GM19023 (cell line): ENCODE measurements at regions not wholly inside any gene's neighbourhood (a gene's known extent, or its start where the extent isn't known, plus 50 kb on each side); places are given as distances from the start of the nearest gene placed in this dataset.

Experiments used
- ATAC-seq: cut with Tn5 transposase; IDR thresholded peaks from one replicate; pipeline ENCODE4 v1.9.1; 2021; ENCODE audit warnings: mild to moderate bottlenecking, moderate library complexity; ENCODE audit not compliant: unreplicated experiment

DNA sequence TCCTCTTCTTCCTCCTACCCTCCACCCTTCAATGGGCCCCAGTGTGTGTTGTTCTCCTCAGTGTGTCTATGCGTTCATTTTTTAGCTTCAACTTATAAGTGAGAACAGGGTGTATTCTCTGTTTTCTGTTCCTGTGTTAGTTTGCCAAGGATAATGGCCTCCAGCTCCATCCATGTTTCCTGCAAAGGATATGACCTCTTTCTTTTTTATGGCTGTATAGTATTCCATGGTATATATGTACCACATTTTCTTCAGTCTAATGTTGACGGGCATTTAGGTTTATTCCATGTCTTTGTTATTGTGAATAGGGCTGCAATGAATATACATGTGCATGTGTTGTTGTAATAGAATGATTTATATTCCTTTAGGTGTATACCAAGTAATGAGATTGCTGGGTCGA is 634.9 kb upstream of the SEMA6A start:
- ATAC-seq, result no peak

DNA sequence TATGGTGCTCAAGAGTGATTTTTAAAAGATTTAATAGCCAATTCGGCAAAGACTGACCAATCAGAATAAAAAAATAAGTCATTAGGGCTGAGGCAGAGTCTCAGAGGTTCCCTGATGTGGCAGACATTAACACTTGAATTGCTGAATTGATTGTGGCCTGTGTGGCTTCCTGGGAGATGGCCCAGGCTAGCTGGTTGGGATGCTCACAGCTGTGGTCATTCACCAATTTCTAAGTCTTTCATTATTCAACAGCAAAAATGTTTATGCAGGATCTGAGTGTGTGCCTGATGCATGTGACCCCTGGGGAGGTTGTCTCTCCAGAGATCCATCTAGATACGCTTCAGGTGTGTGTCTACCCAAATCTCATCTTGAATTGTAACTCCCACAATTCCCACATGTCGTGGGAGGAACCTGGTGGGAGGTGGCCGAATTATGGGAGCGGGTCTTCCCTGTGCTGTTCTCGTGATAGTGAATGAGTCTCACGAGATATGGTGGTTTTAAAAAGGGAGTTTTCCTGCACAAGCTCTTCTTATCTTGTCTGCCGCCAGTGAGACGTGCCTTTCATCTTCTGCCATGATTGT is 632.6 kb upstream of the SEMA6A start:
- ATAC-seq, result no peak

DNA sequence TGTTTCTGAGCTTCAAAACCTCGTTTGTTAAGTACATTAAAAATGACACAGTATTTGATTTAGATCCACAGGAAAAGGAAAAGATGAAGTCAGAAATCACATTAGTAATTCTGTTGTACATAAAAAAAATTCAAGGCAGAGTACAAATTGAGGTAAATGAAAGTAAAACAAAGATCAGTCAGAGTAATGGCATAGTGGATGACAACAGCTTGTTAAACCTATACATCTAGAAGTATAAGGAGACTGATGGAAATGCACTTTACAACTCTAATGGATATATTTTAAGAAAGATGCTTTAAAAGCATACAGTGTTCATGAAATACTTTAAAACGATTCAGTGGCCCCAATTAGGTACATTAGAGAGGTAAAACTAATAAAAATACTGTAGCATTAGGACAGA is 631.3 kb upstream of the SEMA6A start:
- no peak for ATAC-seq

DNA sequence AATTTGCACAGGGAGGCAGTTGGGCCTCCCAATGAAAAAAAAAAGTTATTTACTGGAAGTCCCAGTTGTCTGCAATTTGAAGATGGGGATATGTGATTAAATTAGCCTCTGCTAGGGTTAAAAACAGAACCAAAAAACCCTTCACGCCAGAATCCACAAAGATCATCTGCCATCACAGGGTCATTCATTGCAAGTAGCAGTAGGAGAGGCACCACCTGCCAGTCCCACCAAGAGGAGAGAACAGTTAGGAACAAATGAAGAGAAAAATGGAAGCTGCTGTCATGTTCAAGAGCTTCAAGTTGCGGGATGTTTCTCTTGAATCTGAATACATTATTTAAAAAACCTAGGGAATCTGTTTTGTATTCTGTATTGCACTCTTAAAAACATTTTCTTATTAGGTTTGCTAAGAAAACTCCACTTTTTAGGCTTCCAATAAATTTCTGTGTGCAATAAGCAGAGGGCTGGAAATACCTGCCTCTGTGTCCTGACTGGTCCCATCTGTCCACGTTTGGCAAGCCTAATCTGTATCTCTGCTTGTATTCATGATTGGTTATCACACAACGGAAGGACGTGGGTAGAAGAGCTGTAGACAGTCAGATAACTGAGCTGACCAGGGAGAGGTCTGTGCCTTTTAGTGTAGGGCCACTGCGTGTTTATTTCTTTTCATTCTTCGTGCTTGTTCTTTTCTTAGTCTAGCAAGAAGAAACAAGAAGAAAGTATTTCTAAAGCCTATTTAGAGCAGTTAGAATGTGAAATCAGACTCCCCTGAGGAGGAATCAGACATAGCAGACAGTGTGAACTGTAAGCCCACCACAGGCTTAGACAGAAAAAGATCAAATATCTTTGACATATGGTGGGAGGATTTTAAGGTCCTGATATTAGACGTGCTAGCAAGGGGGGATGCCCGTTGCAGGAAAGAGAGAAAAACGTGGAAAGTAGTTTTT is 630.6 kb upstream of the SEMA6A start:
- no peak for ATAC-seq

DNA sequence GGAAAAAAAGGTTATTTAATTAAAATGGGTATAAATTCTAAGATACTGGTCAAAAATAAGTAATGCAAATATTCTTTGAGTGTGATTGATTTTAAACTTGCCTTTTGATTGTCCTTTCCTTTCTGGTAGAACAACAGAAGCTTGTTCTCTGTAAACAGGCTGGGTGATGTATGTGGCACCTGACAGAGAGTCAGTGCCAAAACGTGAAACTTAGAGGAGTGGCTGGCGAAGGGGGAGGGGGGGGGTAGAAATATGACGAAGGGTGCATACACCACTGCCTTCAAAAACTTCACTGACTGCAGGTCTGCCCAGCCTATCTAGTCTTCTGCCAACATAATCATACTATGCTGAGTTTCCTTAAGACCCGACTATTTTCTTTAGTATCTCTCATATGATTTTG is 629.8 kb upstream of the SEMA6A start:
- no peak for ATAC-seq

DNA sequence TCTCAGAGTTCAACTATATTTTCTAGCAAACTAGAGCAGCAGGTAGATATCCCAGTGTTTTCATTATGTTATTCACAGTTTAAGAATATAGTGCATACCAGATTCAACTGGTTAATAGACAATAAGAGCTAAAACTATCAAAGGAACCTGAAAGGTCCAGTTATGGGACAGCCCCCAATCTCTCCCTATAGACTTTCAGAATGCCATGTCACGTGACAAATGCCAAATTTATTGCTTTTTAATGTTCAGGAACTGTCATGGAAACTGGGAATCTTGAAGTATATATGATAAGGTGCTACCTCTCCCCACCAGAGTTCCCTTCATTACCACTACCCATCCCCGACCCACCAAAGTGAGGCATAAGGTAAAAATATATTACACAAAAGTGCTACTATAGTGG is 629.0 kb upstream of the SEMA6A start:
- ATAC-seq, result no peak

DNA sequence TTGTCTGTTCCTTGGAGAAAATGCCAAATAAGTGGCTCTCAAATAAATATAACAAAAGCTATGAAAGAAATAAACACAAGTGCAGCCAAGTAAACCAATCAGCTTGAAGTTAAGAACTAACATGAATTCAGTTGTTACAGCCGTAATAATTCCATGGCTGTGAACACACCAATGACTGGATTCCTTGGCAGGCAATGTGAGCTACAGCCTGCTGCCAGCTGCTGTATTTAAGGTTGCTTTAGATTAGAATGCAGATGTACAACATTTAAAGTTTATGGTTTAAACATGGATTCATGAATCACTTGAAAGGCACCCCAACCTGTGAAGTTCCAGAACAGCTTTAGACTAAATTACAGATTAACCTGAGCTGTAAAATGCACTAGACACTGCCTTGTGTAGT is 626.4 kb upstream of the SEMA6A start:
- no peak for ATAC-seq

DNA sequence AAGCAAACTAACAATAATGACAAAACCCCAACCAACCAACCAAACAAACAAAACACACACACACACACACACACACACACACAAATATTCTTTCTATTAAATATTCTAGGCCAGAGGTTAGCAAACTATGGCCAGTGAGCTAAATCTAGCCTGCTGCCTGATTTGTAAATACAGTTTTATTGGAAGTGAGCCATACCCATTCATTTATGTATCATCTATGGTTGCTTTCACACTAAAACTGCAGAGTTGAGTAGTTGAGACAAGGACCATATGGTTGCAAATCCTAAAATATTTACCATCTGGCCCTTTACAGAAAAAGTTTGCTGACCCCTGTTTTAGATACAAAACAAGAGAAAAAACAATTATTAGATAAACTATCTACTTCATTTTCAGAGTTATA is 620.5 kb upstream of the SEMA6A start:
- no peak for ATAC-seq

DNA sequence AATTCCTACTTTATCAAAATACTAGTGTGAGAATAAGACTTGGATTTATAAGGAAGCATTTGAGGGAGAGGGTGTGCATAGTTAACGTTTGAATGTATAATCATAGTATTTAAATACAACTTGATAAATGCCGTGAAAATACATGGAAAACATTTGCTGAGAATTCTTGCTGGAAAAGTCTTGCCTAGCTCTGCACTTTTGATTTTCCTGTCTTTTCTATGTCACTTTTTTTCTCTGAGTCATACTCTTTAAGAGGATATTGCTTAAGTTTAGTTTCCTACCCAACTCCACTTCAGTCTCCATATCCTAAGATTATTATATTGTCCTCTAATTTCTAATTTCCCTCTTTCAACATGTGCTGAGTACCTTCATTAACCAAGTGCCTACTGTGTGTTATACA is 616.6 kb upstream of the SEMA6A start:
- ATAC-seq, result no peak

DNA sequence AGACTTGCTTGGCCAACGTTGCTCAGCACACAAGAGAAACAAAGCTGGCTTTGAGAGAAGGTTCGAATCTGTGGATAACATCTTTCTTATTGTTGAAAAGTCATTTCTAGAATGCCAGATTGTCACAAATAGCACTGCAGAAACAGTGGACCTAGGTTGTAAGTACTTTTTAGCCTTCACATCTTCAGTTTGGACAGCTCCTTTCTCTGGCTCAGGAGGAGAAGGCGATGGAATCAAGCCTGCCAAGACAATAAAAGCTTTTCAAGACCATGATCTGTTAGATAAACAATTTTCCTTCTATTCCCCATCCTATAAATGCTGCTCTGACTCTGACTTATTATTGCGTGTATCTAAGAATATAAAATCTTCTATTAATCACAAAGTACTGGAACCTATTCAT is 615.2 kb upstream of the SEMA6A start:
- no peak for ATAC-seq

DNA sequence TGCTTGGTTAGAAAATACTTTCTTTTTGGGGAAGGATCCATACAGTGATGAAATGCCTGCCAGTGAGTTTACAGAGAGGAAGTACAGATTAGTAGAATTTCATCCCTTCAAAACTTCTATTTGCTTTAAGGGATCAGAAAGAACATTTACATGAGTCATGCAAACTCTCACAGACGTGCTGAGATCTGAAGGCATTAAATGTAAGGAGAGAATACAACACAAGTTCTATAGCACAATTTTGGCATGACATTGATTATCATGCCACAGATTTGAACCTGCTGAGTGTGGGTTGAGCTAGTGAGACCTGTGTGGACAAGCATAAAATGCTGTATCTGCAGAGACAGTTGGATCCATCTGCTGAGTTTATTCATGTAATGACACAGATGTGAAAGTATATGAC is 613.6 kb upstream of the SEMA6A start:
- ATAC-seq, result no peak

DNA sequence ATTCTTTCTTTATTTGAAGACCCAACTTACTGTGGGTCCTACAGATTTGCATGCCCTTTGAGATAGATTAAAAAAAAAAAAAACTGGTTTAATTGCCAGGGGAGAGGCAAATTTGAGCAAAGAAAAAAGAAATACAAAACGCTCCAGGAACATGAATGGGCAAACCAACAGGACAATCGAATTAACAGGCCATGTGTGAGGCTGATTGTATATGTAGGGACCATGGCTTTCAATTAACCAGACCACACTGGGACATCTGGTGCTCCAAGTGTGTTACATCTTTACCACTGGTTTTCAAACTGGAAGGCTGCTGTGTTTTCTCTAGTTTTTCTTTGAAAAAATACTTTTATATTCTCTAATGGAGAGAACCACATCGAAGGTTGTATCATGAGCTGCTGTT is 612.1 kb upstream of the SEMA6A start:
- ATAC-seq, result no peak

DNA sequence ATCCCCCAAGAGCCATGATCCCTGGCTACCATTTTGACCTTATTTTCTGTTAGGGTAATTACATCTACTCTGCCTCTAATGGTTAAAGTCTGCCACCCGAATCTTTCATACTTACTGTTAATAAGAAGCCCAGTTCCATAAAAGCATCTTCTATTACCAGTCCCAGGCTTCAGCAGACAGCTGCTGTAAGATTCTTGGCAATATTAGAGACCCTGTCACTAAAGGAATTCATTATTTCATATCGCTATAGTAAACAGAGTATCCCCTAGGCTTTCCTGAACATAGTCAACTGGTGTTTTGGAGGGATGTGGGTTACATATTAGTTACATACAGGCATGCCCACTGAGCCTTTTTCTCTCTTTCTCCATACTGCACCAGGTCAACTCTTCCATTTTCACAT is 608.7 kb upstream of the SEMA6A start:
- no peak for ATAC-seq

DNA sequence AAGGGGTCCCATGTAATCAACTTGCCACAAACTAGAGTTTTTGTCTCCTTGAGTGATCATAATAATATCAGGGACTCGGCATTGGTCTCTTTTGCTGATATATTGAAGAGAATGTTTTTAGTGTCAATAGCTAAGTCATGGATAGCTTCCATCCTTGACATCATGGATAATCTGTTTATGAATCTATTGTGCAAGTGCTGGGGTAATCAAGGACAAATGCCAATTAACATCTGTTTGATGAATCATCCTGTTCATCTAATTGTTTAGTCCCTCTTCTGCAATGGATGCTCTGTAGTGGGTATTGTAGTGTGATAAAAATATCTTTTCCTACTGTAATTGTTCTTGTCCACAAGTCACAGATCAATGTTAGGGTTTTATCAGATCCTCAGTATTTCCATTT is 607.5 kb upstream of the SEMA6A start:
- no peak for ATAC-seq

DNA sequence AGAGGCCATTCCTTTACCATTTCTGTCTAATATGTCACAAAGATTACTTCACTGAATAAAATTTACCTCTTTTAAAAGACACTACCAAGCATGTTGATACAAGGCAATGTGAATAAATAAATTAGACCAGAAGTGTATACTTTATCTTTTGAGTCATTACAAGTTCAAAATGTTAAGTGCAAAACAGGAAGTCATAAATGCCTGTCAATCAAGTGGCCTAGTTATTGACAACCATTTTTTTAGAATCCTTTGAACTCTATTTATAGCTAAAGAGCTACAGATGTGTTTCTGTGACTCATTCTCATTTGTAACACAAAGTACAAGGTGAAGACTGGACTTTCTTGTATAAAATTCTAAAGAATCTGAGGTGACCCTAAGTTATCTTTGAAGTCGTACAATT is 602.7 kb upstream of the SEMA6A start:
- ATAC-seq, result no peak

DNA sequence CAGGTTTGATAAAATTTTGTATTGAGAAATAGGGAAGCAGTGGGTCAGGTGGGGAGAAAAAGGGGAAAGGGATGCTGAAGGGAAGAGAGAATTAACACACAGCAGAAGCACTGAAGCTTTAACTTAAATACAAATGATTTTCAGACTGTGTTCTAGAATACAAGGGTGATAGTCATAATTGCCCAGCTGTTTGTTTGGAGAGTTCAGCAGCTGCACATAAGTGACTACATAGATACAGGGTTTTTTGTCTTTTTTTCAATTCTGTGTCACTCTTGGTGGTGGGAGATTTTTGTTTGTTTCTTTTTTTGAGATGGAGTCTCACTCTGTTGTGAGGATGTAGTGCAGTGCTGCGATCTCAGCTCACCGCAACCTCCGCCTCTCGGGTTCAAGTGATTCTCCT is 590.4 kb upstream of the SEMA6A start:
- ATAC-seq, result no peak

DNA sequence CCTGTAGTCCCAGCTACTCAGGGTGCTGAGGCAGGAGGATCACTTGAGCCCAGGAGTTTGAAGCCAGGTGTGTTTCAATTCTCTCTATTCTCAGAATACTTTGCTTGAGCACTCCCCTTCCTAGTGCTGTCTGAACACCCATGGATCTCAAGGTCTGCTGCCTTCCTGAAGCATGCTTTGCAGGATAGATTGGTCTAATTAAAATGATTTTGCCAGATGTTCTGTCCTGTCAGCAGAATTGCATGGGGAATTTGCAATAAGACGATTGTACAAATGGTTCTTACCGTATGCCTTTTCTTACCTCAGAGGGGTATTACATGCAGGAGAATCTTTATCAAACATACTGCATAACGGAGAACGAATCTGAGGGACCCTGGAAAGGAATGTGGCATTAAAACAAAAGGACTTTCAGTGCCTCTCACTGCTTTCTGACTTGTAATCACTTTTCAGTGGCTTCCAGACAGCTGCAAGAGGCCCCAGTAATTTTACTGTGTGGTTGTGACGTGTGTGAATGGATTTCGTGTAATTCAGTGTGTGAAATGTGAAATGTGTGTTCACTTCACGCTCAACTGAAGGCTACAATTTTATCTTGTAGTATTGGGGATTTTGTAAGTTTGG is 587.2 kb upstream of the SEMA6A start:
- ATAC-seq, result no peak

DNA sequence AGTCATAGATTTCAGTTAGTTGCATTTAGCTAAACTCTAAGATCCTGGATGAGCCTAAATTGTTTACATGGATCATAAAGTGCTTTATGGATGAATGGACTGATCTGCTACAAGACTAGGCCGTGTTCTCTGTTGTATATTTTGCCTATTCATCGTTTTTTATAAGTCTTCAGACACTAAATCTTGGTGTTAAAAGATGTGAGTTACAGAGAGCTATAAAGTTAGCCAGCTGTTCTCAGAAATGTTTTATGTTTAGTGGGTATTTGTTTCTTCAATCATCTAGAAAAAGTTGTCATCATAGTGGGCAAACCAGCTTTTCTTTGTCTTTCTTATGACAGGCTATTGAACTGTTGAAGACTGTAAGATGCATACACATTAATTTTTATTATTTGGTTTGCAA is 585.8 kb upstream of the SEMA6A start:
- ATAC-seq, result no peak

DNA sequence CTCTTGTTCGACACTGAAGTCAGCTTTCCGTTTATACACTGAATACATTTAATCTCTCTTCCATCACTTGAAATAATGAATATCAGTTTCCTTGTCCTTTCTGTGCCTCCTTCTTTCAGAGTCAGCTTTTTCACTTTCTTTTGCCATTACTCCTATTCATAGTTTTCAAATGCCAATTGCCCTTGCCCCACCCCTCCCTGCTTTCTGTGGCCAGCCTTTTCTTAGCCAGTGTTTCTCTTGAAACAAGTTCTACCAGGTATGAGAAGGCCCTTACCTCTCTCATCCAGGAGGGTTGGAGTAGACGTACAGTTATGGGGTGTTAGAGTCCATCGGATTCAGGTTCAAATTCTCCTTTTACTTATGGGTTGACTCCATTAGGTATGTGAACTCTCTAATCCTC is 574.7 kb upstream of the SEMA6A start:
- ATAC-seq, result no peak

DNA sequence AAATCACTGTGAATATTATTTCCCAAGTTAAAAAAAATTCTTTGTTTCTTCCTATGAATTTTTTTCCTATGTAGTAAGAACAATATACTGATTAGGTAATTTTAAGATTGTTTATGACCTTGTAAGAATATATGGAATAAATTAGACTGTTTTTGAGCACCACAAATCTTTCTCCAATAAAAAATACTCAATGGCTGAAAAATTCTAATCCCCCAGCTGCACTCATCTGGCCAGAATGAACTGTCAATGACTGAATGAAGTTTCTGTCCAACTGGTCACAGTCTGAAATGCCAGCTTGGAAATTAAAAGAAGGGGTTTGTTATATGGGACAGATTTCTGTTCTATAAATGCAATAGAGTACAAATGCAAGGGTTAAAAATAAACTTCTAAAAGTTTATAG is 569.5 kb upstream of the SEMA6A start:
- no peak for ATAC-seq

DNA sequence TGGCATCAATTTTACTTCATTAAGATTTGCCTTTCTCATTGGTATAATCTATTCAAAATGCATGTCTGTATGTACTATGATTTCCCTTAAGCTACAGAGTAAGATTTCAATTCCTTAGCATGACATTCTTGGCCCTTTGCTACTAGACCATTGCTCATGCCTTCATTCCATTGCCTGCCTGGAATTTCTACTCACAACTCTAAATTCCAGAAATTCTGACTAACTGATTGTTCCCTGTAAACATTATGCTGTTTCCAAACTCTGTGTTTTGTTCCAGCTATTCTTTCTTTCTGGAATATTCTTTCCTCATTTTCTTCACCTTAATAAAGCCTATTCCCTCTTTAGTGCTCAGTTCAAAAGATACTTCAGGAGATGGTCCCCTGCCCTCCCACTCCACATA is 568.8 kb upstream of the SEMA6A start:
- ATAC-seq, result no peak

DNA sequence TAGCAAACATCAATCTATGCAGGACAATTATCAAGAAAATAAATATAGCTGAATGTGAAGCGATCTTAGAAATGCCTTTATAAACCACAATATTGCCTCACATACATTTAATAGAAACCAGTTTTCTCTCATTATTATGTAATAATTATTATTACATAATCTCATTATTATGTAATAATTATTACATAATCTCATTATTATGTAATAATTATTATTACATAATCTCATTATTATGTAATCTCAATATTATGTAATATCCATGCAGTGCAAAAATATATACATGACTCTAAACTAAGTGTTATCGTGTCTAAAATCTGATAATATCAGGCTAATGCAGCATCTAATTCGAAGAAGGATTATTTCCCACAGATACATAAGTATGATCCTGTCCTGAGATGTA is 563.9 kb upstream of the SEMA6A start:
- ATAC-seq, result no peak
